ENCODE measurements at regions not wholly inside any gene's neighbourhood (a gene's known extent, or its start where the extent isn't known, plus 50 kb on each side); places are given as distances from the start of the nearest gene placed in this dataset.

DNA sequence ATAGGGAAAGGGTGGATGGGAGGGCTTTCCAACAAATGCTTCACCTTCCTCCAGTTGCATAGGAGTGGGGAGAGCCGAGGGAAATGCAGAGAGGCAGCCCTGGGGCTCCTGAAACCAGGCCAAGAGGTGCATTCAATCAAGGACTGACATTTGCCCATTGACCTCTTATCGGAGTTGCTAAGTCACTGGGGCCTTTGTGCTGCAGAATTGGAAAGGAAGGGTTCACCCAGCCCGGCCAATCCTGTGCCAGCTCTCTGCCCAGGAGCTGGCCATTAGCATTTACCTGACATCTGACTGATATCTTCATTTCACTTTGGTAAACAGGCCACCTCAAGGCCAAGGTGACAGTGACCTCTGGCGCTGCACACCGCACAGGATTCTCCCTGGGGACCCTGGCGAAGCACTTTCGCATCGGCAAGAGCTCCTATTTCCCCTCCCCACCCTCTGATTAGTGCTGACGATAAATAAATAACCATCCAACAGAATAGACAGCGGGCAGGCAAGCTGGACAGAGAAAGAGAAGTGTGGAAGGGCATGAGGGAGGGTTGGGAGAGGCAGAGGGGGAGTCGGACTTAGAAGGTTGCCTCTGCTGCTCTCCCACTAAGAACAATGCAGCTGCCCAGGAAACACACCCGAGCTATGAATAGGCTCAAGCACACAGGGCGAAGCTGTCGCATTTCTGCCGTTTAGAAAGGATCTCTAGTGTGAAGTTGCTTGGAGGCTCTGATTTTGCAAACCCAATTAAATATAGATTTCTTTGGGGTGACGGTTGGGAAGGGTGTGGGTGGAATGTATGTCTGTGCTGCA lies 57.0 kb upstream of the BOD1 start:
- TF ChIP-seq TEAD4 (CRISPR knock-in tag; IDR thresholded peaks at IDR 0.05) (no peak), JUN (CRISPR knock-in tag; IDR thresholded peaks at IDR 0.05) (no peak), OVOL2 (CRISPR knock-in tag; IDR thresholded peaks at IDR 0.05; ENCODE audit: borderline replicate concordance) (no peak), ZNF317 (CRISPR knock-in tag; IDR thresholded peaks at IDR 0.05; ENCODE audit: borderline replicate concordance, low read depth) (no peak), ZNF138 (CRISPR knock-in tag; conservative IDR thresholded peaks at IDR 0.05) (no peak), ZBTB21 (CRISPR knock-in tag; IDR thresholded peaks at IDR 0.05; ENCODE audit: borderline replicate concordance) (no peak), ZNF121 (CRISPR knock-in tag; IDR thresholded peaks at IDR 0.05) (no peak), CREB1 (CRISPR knock-in tag; IDR thresholded peaks at IDR 0.05) (no peak), FOXK1 (CRISPR knock-in tag; IDR thresholded peaks at IDR 0.05) (no peak)
- TF ChIP-seq, protein P1, sequence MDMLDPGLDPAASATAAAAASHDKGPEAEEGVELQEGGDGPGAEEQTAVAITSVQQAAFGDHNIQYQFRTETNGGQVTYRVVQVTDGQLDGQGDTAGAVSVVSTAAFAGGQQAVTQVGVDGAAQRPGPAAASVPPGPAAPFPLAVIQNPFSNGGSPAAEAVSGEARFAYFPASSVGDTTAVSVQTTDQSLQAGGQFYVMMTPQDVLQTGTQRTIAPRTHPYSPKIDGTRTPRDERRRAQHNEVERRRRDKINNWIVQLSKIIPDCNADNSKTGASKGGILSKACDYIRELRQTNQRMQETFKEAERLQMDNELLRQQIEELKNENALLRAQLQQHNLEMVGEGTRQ (CRISPR knock-in tag; IDR thresholded peaks at IDR 0.05), result no peak
- TF ChIP-seq, protein P2, sequence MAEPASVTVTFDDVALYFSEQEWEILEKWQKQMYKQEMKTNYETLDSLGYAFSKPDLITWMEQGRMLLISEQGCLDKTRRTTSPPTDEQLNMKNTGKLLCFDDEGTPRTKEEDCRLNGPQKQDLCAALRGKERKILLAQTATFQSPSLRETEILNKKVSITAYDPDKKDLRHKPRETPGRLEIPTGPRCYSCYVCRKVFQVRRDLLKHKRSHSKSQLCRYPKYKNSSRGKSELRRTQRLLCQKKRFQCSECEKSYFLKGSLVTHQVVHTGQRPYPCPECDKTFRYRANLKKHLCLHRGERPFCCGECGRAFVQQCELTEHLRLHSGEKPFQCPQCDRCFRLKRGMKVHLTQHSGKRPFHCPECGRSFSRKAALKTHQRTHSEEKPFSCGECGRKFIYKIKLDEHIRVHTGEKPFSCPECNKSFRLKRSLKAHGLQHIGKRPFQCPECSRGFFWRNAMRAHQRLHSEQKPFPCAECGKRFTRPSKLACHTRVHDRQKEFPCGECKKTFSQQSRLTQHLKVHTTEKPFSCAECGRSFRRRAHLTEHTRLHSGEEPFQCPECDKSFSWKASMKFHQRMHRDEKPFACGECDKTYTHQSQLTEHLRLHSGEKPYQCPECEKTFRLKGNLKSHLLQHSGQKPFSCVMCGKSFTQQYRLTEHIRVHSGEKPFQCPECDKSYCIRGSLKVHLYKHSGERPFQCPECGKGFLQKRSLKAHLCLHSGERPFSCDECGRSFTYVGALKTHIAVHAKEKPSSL (CRISPR knock-in tag; conservative IDR thresholded peaks at IDR 0.05), result no peak
- TF ChIP-seq, protein P3, sequence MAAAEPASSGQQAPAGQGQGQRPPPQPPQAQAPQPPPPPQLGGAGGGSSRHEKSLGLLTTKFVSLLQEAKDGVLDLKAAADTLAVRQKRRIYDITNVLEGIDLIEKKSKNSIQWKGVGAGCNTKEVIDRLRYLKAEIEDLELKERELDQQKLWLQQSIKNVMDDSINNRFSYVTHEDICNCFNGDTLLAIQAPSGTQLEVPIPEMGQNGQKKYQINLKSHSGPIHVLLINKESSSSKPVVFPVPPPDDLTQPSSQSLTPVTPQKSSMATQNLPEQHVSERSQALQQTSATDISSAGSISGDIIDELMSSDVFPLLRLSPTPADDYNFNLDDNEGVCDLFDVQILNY (CRISPR knock-in tag; IDR thresholded peaks at IDR 0.05), result no peak
- TF ChIP-seq, protein P4, sequence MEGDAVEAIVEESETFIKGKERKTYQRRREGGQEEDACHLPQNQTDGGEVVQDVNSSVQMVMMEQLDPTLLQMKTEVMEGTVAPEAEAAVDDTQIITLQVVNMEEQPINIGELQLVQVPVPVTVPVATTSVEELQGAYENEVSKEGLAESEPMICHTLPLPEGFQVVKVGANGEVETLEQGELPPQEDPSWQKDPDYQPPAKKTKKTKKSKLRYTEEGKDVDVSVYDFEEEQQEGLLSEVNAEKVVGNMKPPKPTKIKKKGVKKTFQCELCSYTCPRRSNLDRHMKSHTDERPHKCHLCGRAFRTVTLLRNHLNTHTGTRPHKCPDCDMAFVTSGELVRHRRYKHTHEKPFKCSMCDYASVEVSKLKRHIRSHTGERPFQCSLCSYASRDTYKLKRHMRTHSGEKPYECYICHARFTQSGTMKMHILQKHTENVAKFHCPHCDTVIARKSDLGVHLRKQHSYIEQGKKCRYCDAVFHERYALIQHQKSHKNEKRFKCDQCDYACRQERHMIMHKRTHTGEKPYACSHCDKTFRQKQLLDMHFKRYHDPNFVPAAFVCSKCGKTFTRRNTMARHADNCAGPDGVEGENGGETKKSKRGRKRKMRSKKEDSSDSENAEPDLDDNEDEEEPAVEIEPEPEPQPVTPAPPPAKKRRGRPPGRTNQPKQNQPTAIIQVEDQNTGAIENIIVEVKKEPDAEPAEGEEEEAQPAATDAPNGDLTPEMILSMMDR (IDR thresholded peaks at IDR 0.05), result no peak

Measured in WTC11 (cell line).